Loucy (cell line): ENCODE measurements at regions not wholly inside any gene's neighbourhood (a gene's known extent, or its start where the extent isn't known, plus 50 kb on each side); places are given as distances from the start of the nearest gene placed in this dataset.

Experiments
- CTCF ChIP-seq: fragments of 200-600 bp; sonication (generic); conservative IDR thresholded peaks from 2 replicates; pipeline ENCODE4 v1.5.1; 2014; ENCODE audit warnings: mild to moderate bottlenecking, antibody characterized with exemption, low read length
- EZH2phosphoT487 ChIP-seq: fragments of 200-600 bp; IDR thresholded peaks from 2 replicates; pipeline ENCODE4 v1.6.1; 2018; ENCODE audit warnings: antibody characterized with exemption, mild to moderate bottlenecking, moderate library complexity, borderline replicate concordance

DNA sequence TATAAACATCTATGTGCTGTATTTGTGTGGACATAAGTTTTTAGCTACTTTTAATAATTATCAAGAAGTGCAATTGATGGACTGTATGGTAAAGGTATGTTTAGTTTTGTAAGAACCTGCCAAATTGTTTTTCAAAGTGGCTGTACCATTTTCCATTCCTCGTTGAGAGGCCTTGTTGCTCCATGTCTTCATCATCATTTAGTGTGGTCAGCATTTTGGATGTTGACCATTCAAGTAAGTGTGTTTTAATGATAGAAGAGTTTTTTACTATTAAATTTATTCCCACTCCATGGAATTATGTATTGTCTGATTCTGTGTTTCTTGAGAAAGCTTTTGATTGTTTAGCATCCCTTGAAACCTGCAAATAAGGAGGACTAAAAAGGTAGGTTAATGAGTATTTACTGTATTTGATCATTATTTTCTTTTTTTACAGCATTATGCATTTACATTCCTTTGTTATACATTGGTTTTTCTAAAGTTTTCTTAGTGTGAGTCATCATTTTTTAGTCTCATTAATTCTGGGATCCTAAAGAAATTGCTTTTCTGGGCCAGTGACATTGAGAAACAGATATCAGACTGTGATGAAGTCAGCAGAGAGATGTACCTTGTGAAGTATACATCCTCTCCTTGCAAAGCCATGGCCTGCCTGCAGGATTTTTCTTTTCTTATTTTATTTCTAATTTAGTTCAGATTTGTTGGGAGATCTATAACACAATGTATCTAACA lies 312.8 kb upstream of the PTCHD4 start:
- no peak for TF ChIP-seq CTCF
- TF ChIP-seq EZH2phosphoT487 = no peak
